ENCODE measurements at regions not wholly inside any gene's neighbourhood (a gene's known extent, or its start where the extent isn't known, plus 50 kb on each side); places are given as distances from the start of the nearest gene placed in this dataset.

DNA sequence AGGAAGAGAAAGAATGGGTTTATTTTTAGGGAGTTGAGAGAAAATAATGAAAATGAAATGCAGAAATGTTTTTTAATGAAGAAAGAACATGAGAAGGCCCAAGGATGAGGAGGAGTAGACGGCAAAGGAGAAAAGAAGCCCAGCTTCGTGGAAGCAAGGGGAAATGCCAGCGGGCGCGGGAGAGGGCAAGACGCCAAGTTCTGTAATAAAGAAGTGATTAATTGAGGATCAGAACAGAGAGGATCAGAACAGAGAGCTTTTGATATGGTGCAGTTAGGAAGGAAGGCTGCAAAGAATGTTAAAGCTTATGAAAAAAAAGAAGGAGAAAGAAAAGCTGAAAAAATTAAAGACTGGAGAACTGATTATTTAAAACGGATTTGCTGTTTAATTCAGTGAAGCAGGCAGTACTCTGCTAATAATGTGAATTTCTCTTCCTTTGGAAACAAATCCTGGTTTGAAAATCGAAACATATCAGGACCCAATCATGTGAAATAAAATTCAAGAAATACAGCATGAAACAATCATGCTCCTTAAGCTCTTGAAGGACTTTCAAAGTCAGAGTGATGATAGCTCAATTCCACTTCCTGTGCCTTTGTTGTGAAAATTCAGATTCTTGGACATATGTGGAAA lies 99.3 kb upstream of the SOX1 start:
- TF ChIP-seq, protein P1, sequence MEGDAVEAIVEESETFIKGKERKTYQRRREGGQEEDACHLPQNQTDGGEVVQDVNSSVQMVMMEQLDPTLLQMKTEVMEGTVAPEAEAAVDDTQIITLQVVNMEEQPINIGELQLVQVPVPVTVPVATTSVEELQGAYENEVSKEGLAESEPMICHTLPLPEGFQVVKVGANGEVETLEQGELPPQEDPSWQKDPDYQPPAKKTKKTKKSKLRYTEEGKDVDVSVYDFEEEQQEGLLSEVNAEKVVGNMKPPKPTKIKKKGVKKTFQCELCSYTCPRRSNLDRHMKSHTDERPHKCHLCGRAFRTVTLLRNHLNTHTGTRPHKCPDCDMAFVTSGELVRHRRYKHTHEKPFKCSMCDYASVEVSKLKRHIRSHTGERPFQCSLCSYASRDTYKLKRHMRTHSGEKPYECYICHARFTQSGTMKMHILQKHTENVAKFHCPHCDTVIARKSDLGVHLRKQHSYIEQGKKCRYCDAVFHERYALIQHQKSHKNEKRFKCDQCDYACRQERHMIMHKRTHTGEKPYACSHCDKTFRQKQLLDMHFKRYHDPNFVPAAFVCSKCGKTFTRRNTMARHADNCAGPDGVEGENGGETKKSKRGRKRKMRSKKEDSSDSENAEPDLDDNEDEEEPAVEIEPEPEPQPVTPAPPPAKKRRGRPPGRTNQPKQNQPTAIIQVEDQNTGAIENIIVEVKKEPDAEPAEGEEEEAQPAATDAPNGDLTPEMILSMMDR (conservative IDR thresholded peaks at IDR 0.05 in 1 of 2, IDR thresholded peaks at IDR 0.05 in 1 of 2; ENCODE audit: extremely low read depth in 1 of 2, insufficient read depth in 1 of 2, low read depth in 1 of 2, low read length in 2 of 2) = no peak
- TF ChIP-seq EZH2 (IDR thresholded peaks at IDR 0.05; ENCODE audit: borderline replicate concordance, low read length) = no peak

Measured in mammary epithelial cell (primary cell).